SK-N-SH treated with all-trans-retinoic acid at 6 μM for 48 hours (cell line): ENCODE measurements at regions not wholly inside any gene's neighbourhood (a gene's known extent, or its start where the extent isn't known, plus 50 kb on each side); places are given as distances from the start of the nearest gene placed in this dataset.

Experiments used
- ATAC-seq: fragments of 200-7000 bp; cut with Tn5 transposase; 3 replicates; pipeline ENCODE4 v1.9.1; 2020; ENCODE audit warnings: mild to moderate bottlenecking, moderate library complexity
- ARNTL ChIP-seq: fragments of 450-650 bp; formaldehyde crosslinking; IDR thresholded peaks from 2 replicates; pipeline ENCODE4 v1.5.0; 2020; ENCODE audit warnings: low read depth, mild to moderate bottlenecking, moderate library complexity, borderline replicate concordance
- CREB5 ChIP-seq: fragments of 250-450 bp; sonication (Bioruptor Pico); IDR thresholded peaks from 2 replicates; pipeline ENCODE4 v1.5.1; 2020; ENCODE audit warnings: low read depth, mild to moderate bottlenecking, moderate library complexity
- CSDC2 ChIP-seq: fragments of 250-450 bp; sonication (Bioruptor Pico); IDR thresholded peaks from 2 replicates; pipeline ENCODE4 v1.5.0; 2020; ENCODE audit warnings: mild to moderate bottlenecking, moderate library complexity
- ESRRG ChIP-seq: fragments of 250-450 bp; sonication (Bioruptor Pico); IDR thresholded peaks from 2 replicates; pipeline ENCODE4 v1.6.1; 2021; ENCODE audit warnings: mild to moderate bottlenecking
- GLIS3 ChIP-seq: fragments of 250-450 bp; sonication (Bioruptor Pico); IDR thresholded peaks from 2 replicates; pipeline ENCODE4 v1.5.0; 2020; ENCODE audit warnings: mild to moderate bottlenecking, moderate library complexity
- ISL1 ChIP-seq: fragments of 250-450 bp; sonication (Bioruptor Pico); IDR thresholded peaks from 2 replicates; pipeline ENCODE4 v2.1.2; 2022; ENCODE audit warnings: mild to moderate bottlenecking, moderate library complexity
- OSR1 ChIP-seq: fragments of 250-450 bp; sonication (Bioruptor Pico); IDR thresholded peaks from 2 replicates; pipeline ENCODE4 v1.8.0; 2022; ENCODE audit warnings: moderate library complexity, mild to moderate bottlenecking, inconsistent platforms
- PPARA ChIP-seq: fragments of 250-450 bp; sonication (Bioruptor Pico); IDR thresholded peaks from 2 replicates; pipeline ENCODE4 v1.5.0; 2020; ENCODE audit warnings: mild to moderate bottlenecking, borderline replicate concordance
- RARB ChIP-seq: fragments of 250-450 bp; sonication (Bioruptor Pico); IDR thresholded peaks from 2 replicates; pipeline ENCODE4 v1.8.0; 2021; ENCODE audit warnings: mild to moderate bottlenecking, moderate library complexity
- SNAI2 ChIP-seq: fragments of 250-450 bp; sonication (Bioruptor Pico); IDR thresholded peaks from 2 replicates; pipeline ENCODE4 v1.5.0; 2020; ENCODE audit warnings: mild to moderate bottlenecking, moderate library complexity
- TCF4 ChIP-seq: fragments of 250-450 bp; sonication (Bioruptor Pico); IDR thresholded peaks from 2 replicates; pipeline ENCODE4 v1.8.0; 2021; ENCODE audit warnings: mild to moderate bottlenecking, moderate library complexity, borderline replicate concordance
- ZNF70 ChIP-seq: fragments of 450-650 bp; formaldehyde crosslinking; IDR thresholded peaks from 2 replicates; pipeline ENCODE4 v1.5.0; 2020; ENCODE audit warnings: mild to moderate bottlenecking, moderate library complexity
- ZNF8 ChIP-seq: fragments of 450-650 bp; formaldehyde crosslinking; IDR thresholded peaks from 2 replicates; pipeline ENCODE4 v1.5.0; 2020; ENCODE audit warnings: mild to moderate bottlenecking, moderate library complexity
- TF ChIP-seq, protein P1 (sequence below): fragments of 250-450 bp; sonication (Bioruptor Pico); IDR thresholded peaks from 2 replicates; pipeline ENCODE4 v1.5.0; 2020; ENCODE audit warnings: mild to moderate bottlenecking, moderate library complexity
- TF ChIP-seq, protein P2 (sequence below): fragments of 250-450 bp; sonication (Bioruptor Pico); IDR thresholded peaks from 2 replicates; pipeline ENCODE4 v1.8.0; 2021; ENCODE audit warnings: low read depth, mild to moderate bottlenecking, moderate library complexity, borderline replicate concordance

GRCh38 chr11:70806461-70807194 lies 408.3 kb downstream of the CTTN start:
- ATAC-seq: no peak

GRCh38 chr11:70807195-70807543 lies 408.8 kb downstream of the CTTN start:
- TF ChIP-seq SNAI2 (CRISPR knock-in tag) (no peak), OSR1 (no peak), ESRRG (CRISPR knock-in tag) (no peak), ZNF70 (CRISPR knock-in tag) (no peak), ARNTL (CRISPR knock-in tag) (no peak), ISL1 (CRISPR knock-in tag) (no peak), CSDC2 (CRISPR knock-in tag) (no peak), CREB5 (CRISPR knock-in tag) (no peak), TCF4 (no peak), RARB (CRISPR knock-in tag) (no peak)
- TF ChIP-seq, protein P1, sequence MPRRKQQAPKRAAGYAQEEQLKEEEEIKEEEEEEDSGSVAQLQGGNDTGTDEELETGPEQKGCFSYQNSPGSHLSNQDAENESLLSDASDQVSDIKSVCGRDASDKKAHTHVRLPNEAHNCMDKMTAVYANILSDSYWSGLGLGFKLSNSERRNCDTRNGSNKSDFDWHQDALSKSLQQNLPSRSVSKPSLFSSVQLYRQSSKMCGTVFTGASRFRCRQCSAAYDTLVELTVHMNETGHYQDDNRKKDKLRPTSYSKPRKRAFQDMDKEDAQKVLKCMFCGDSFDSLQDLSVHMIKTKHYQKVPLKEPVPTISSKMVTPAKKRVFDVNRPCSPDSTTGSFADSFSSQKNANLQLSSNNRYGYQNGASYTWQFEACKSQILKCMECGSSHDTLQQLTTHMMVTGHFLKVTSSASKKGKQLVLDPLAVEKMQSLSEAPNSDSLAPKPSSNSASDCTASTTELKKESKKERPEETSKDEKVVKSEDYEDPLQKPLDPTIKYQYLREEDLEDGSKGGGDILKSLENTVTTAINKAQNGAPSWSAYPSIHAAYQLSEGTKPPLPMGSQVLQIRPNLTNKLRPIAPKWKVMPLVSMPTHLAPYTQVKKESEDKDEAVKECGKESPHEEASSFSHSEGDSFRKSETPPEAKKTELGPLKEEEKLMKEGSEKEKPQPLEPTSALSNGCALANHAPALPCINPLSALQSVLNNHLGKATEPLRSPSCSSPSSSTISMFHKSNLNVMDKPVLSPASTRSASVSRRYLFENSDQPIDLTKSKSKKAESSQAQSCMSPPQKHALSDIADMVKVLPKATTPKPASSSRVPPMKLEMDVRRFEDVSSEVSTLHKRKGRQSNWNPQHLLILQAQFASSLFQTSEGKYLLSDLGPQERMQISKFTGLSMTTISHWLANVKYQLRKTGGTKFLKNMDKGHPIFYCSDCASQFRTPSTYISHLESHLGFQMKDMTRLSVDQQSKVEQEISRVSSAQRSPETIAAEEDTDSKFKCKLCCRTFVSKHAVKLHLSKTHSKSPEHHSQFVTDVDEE (CRISPR knock-in tag): no peak
- TF ChIP-seq, protein P2, sequence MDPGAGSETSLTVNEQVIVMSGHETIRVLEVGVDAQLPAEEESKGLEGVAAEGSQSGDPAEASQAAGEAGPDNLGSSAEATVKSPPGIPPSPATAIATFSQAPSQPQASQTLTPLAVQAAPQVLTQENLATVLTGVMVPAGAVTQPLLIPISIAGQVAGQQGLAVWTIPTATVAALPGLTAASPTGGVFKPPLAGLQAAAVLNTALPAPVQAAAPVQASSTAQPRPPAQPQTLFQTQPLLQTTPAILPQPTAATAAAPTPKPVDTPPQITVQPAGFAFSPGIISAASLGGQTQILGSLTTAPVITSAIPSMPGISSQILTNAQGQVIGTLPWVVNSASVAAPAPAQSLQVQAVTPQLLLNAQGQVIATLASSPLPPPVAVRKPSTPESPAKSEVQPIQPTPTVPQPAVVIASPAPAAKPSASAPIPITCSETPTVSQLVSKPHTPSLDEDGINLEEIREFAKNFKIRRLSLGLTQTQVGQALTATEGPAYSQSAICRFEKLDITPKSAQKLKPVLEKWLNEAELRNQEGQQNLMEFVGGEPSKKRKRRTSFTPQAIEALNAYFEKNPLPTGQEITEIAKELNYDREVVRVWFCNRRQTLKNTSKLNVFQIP (CRISPR knock-in tag): no peak
- ATAC-seq: no peak

More at GRCh38 chr11:70806461-70807194, 408.3 kb downstream of the CTTN start:
- TF ChIP-seq ARNTL (CRISPR knock-in tag) (no peak), PPARA (CRISPR knock-in tag) (no peak), ISL1 (CRISPR knock-in tag) (no peak), CSDC2 (CRISPR knock-in tag) (no peak)
- TF ChIP-seq, protein P2 (CRISPR knock-in tag): no peak

DNA sequence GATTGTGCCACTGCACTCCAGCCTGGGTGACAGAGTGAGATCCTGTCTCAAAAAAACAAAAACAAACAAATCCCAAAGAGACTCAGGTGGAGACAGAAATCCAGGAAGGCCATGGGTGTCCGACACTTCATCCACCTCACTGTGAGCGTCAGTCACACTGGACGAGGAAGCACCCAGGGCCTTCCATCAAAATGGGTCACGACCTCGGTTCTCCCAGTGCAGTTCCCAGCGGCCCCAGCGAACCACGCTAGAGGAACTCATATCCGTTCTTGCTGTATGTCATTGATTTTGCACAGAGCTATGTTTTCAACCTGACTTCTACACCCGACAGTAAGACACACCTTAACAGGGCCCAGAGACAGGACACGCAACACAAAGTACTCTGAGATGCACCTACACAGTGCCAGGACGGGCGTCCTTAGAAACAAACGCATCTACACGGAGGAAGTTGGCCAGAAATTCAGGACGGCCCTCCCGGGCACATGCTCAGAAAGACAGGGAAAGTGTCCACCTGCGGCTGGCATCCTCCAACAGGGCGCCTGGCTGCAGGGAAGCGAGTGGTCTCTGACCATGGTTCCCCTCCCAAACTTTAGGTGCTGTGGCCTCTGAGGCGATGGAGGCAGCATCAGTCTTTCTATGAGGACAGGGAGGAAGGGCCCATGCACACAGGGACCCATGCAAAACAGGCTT lies 410.5 kb downstream of the CTTN start:
- no peak for ATAC-seq
- TF ChIP-seq CREB5 (CRISPR knock-in tag) (no peak), ZNF70 (CRISPR knock-in tag) (no peak), SNAI2 (CRISPR knock-in tag) (no peak), TCF4 (no peak), GLIS3 (no peak), ZNF8 (no peak)
- TF ChIP-seq, protein P1 (CRISPR knock-in tag): no peak
